ENCODE measurements at regions not wholly inside any gene's neighbourhood (a gene's known extent, or its start where the extent isn't known, plus 50 kb on each side); places are given as distances from the start of the nearest gene placed in this dataset.

- no peak overlapping the region for H3K4me3 ChIP-seq (ENCODE audit: low read depth, low read length)
- no peak for DNase-seq (ENCODE audit: low read depth)
- no peak for TF ChIP-seq CTCF (conservative IDR thresholded peaks at IDR 0.05; ENCODE audit: low read depth, low read length)
These were observed 167.2 kb upstream of the MAP3K7 start for GRCh38 chr6:90753820-90754643.

GRCh38 chr6:90739802-90740201, 152.9 kb upstream of the MAP3K7 start:
- no peak overlapping the region for H3K4me3 ChIP-seq (ENCODE audit: low read depth, low read length)
- no peak for TF ChIP-seq CTCF (conservative IDR thresholded peaks at IDR 0.05; ENCODE audit: low read depth, low read length)
- DNase-seq (ENCODE audit: low read depth): no peak

GRCh38 chr6:90739339-90739738, 152.5 kb upstream of the MAP3K7 start:
- TF ChIP-seq CTCF (conservative IDR thresholded peaks at IDR 0.05; ENCODE audit: low read depth, low read length): no peak
- H3K4me3 ChIP-seq (ENCODE audit: low read depth, low read length): no peak overlapping the region
- no peak for DNase-seq (ENCODE audit: low read depth)

GRCh38 chr6:90730151-90730673, 143.3 kb upstream of the MAP3K7 start:
- no peak for DNase-seq (ENCODE audit: low read depth)
- TF ChIP-seq CTCF (conservative IDR thresholded peaks at IDR 0.05; ENCODE audit: low read depth, low read length): no peak
- H3K4me3 ChIP-seq (ENCODE audit: low read depth, low read length): no peak overlapping the region

- no peak overlapping the region for H3K4me3 ChIP-seq (ENCODE audit: low read depth, low read length)
- no peak for DNase-seq (ENCODE audit: low read depth)
- TF ChIP-seq CTCF (conservative IDR thresholded peaks at IDR 0.05; ENCODE audit: low read depth, low read length): no peak
These were observed 142.2 kb upstream of the MAP3K7 start for GRCh38 chr6:90729057-90729456.

- DNase-seq (ENCODE audit: low read depth): no peak
- TF ChIP-seq CTCF (conservative IDR thresholded peaks at IDR 0.05; ENCODE audit: low read depth, low read length): no peak
These were observed 135.8 kb upstream of the MAP3K7 start for GRCh38 chr6:90722648-90723047.

GRCh38 chr6:90720404-90720803, 133.5 kb upstream of the MAP3K7 start:
- TF ChIP-seq CTCF (conservative IDR thresholded peaks at IDR 0.05; ENCODE audit: low read depth, low read length): no peak
- no peak for DNase-seq (ENCODE audit: low read depth)
- H3K4me3 ChIP-seq (ENCODE audit: low read depth, low read length): no peak overlapping the region

More at GRCh38 chr6:90722648-90723047, 135.8 kb upstream of the MAP3K7 start:
- H3K4me3 ChIP-seq (ENCODE audit: low read depth, low read length): no peak overlapping the region
